B cell (primary cell): ENCODE measurements at regions not wholly inside any gene's neighbourhood (a gene's known extent, or its start where the extent isn't known, plus 50 kb on each side); places are given as distances from the start of the nearest gene placed in this dataset.

Experiments used
- CTCF ChIP-seq: fragments of 200-600 bp; IDR thresholded peaks from one replicate; pipeline ENCODE4 v1.8.0; 2022; ENCODE audit warnings: antibody characterized with exemption, mild to moderate bottlenecking
- EZH2 ChIP-seq: IDR thresholded peaks from 2 replicates; pipeline ENCODE4 v1.6.1; 2012; ENCODE audit warnings: borderline replicate concordance, low read depth, mild to moderate bottlenecking, moderate library complexity, low read length; ENCODE audit not compliant: insufficient read depth, poor library complexity, severe bottlenecking

DNA sequence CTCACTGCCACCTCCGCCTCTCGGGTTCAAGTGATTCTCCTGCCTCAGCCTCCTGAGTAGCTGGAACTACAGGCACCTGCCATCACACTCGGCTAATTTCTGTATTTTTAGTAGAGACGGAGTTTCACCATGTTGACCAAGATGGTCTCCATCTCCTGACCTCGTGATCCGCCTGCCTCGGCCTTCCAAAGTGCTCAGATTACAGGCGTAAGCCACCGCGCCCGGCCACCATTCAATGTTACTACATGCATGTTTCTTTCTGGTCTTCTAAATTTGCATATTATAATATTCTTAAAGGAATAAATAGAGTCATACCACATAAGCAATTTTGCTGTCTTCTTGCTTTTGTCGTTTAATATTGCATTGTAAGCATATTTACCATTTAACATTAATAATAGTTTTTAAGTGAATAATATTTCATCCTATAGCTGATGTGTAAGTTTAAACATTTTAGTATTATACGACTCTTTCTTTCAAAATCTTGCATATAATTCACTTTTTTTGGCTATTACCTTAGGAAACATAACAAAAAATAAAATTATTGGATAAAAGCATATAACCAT is 1270.4 kb downstream of the ADGRL3 start:
- TF ChIP-seq CTCF (no peak), EZH2 (no peak)
